Activated CD8-positive, alpha-beta T cell treated with anti-CD3 and anti-CD28 coated beads for 36 hours (primary cell): ENCODE measurements at regions not wholly inside any gene's neighbourhood (a gene's known extent, or its start where the extent isn't known, plus 50 kb on each side); places are given as distances from the start of the nearest gene placed in this dataset.

Source experiments
- ATAC-seq: fragments of 200-7000 bp; cut with Tn5 transposase; one replicate; pipeline ENCODE4 v1.10.0; 2021; ENCODE audit warnings: mild to moderate bottlenecking, moderate library complexity
- CTCF ChIA-PET: fragments of 350-600 bp; sonication (Branson Sonifier 250); formaldehyde crosslinking; loops from one replicate; lab custom pipeline; 2021; ENCODE audit warnings: antibody characterized with exemption; lab: Charles Lee
- POLR2A ChIA-PET: fragments of 350-600 bp; sonication (Branson Sonifier 250); formaldehyde crosslinking; loops from one replicate; lab custom pipeline; 2021; ENCODE audit warnings: antibody characterized with exemption; lab: Charles Lee
- DNase-seq: peaks from one replicate; pipeline ENCODE4 v3.0.0-alpha.2; 2020
- H3K27ac Mint-ChIP-seq: one replicate; pipeline ENCODE4 v1.8.0; 2021; ENCODE audit warnings: mild to moderate bottlenecking, mixed read lengths
- H3K27me3 Mint-ChIP-seq: one replicate; pipeline ENCODE4 v1.8.0; 2021; ENCODE audit warnings: mixed read lengths
- H3K36me3 Mint-ChIP-seq: one replicate; pipeline ENCODE4 v1.8.0; 2021; ENCODE audit warnings: low read depth, mixed read lengths
- H3K4me1 Mint-ChIP-seq: one replicate; pipeline ENCODE4 v1.8.0; 2021; ENCODE audit warnings: low read depth, mixed read lengths
- H3K4me3 Mint-ChIP-seq: one replicate; pipeline ENCODE4 v1.8.0; 2021; ENCODE audit warnings: mild to moderate bottlenecking, moderate library complexity, mixed read lengths
- H3K9me3 Mint-ChIP-seq: one replicate; pipeline ENCODE4 v1.8.0; 2021; ENCODE audit warnings: mixed read lengths
- intact Hi-C: fragments of 100-400 bp; cut with micrococcal nuclease; formaldehyde crosslinking; loops from one replicate; pipeline ENCODE4 v1.10.0; 2022
- TF ChIP-seq, protein P1 (sequence below): fragments of 200-600 bp; IDR thresholded peaks from one replicate; pipeline ENCODE4 v1.8.0; 2022; ENCODE audit warnings: antibody characterized with exemption, mild to moderate bottlenecking

DNA sequence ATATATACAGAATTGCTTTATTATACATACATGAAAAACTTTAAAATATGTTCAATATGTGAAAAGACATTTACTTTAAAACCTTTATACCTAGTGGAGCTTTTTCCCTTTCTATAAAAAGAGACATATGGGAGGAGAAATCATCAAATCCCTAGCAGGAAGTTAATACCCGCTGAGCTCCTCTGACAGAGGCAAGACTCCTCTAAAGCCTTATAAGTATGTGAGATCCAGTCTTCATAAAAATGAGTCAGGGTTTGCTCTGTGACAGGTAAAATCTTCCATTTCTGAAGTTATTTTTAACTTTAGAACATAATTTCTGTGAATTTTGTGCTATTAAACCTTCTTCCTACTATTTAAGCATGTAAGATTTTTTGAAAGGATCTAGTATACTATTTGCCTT is 634.4 kb upstream of the AADAT start:
- no peak overlapping the region for H3K4me3 Mint-ChIP-seq
- ChIA-PET POLR2A (no interaction called here), CTCF (no interaction called here)
- no peak for ATAC-seq
- intact Hi-C loops: no loop called here
- H3K4me1 Mint-ChIP-seq: no peaks in the 10 kb centered on the region
- no peaks in the 10 kb centered on the region for H3K36me3 Mint-ChIP-seq
- H3K27me3 Mint-ChIP-seq: no peaks in the 10 kb centered on the region
- TF ChIP-seq, protein P1, sequence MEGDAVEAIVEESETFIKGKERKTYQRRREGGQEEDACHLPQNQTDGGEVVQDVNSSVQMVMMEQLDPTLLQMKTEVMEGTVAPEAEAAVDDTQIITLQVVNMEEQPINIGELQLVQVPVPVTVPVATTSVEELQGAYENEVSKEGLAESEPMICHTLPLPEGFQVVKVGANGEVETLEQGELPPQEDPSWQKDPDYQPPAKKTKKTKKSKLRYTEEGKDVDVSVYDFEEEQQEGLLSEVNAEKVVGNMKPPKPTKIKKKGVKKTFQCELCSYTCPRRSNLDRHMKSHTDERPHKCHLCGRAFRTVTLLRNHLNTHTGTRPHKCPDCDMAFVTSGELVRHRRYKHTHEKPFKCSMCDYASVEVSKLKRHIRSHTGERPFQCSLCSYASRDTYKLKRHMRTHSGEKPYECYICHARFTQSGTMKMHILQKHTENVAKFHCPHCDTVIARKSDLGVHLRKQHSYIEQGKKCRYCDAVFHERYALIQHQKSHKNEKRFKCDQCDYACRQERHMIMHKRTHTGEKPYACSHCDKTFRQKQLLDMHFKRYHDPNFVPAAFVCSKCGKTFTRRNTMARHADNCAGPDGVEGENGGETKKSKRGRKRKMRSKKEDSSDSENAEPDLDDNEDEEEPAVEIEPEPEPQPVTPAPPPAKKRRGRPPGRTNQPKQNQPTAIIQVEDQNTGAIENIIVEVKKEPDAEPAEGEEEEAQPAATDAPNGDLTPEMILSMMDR: no peak
- peaks cover 2% of the 10 kb centered on the region for H3K9me3 Mint-ChIP-seq
- DNase-seq: no peak
- H3K27ac Mint-ChIP-seq: no peak overlapping the region

DNA sequence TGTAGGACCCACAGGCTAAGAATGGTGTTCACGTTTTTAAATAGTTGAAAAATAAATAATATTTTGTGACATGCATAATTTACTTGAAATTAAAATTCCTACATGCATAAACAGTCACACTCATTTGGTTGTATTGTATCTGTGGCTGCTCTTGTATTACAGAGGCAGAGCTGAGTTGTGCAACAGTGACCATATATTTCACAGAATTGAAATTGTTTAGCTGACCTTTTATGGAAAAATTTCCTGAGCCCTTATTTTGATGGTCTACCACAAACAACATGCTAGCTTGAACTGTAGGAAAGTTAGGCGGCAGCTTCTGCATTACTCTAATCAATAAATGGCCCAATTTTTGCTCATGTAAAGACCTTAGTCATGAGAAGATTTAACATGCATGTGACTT is 633.4 kb upstream of the AADAT start:
- ChIA-PET CTCF (no interaction called here), POLR2A (no interaction called here)
- no peaks in the 10 kb centered on the region for H3K36me3 Mint-ChIP-seq
- no peaks in the 10 kb centered on the region for H3K4me1 Mint-ChIP-seq
- ATAC-seq (no peak), DNase-seq (no peak)
- H3K27ac Mint-ChIP-seq: no peak overlapping the region
- intact Hi-C loops: no loop called here
- peaks cover 2% of the 10 kb centered on the region for H3K9me3 Mint-ChIP-seq
- no peaks in the 10 kb centered on the region for H3K27me3 Mint-ChIP-seq
- TF ChIP-seq, protein P1: no peak
- H3K4me3 Mint-ChIP-seq: no peak overlapping the region

GRCh38 chr4:170721812-170722373 is 632.1 kb upstream of the AADAT start:
- TF ChIP-seq, protein P1: no peak
- ATAC-seq (no peak), DNase-seq (no peak)
- CTCF ChIA-PET: no interaction called here
- Mint-ChIP-seq H3K4me1 (no peaks in the 10 kb centered on the region), H3K9me3 (peaks cover 2% of the 10 kb centered on the region), H3K4me3 (no peak overlapping the region), H3K27ac (no peak overlapping the region), H3K27me3 (no peaks in the 10 kb centered on the region), H3K36me3 (no peaks in the 10 kb centered on the region)
- POLR2A ChIA-PET: no interaction called here
- intact Hi-C loops: no loop called here

DNA sequence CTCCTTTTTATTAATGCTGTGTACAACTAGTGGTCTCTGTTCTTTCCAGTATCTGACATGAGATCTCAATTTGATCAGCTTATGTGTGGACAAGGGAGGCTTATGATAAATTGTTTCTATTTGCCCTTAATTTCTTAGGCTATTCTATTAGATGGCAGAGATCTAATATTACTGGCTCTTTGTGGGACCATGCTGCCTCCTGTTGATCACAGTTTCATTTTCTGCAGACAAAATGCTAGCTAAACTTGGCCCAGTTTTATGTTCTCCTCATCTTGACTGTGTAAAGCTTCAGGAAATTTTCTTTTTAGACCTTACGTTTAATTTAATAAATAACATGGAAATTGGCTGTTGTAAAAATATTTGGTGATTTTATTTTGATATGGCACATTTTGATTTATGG is 627.1 kb upstream of the AADAT start:
- Mint-ChIP-seq H3K4me1 (no peaks in the 10 kb centered on the region), H3K9me3 (peaks cover 4% of the 10 kb centered on the region), H3K27me3 (no peaks in the 10 kb centered on the region), H3K4me3 (no peak overlapping the region), H3K27ac (no peak overlapping the region), H3K36me3 (no peaks in the 10 kb centered on the region)
- TF ChIP-seq, protein P1: no peak
- ChIA-PET CTCF (no interaction called here), POLR2A (no interaction called here)
- intact Hi-C loops: no loop called here
- ATAC-seq (no peak), DNase-seq (no peak)

GRCh38 chr4:170705907-170706306 is 616.2 kb upstream of the AADAT start:
- POLR2A ChIA-PET: no interaction called here

More at GRCh38 chr4:170705907-170706306, 616.2 kb upstream of the AADAT start:
- intact Hi-C loops: no loop called here
- TF ChIP-seq, protein P1: no peak
- H3K4me3 Mint-ChIP-seq: no peak overlapping the region
- H3K27me3 Mint-ChIP-seq: no peaks in the 10 kb centered on the region
- no peak for ATAC-seq
- no peaks in the 10 kb centered on the region for H3K4me1 Mint-ChIP-seq
- no peak overlapping the region for H3K27ac Mint-ChIP-seq
- CTCF ChIA-PET: interaction anchor here (0.9 kb wide), 1 partner anchor 9 kb away, joined by 3 read pairs; no protein-coding TSS in a partner anchor
- H3K36me3 Mint-ChIP-seq: no peaks in the 10 kb centered on the region
- H3K9me3 Mint-ChIP-seq: peaks cover 4% of the 10 kb centered on the region
- DNase-seq: no peak
